ENCODE measurements at regions not wholly inside any gene's neighbourhood (a gene's known extent, or its start where the extent isn't known, plus 50 kb on each side); places are given as distances from the start of the nearest gene placed in this dataset.

DNA sequence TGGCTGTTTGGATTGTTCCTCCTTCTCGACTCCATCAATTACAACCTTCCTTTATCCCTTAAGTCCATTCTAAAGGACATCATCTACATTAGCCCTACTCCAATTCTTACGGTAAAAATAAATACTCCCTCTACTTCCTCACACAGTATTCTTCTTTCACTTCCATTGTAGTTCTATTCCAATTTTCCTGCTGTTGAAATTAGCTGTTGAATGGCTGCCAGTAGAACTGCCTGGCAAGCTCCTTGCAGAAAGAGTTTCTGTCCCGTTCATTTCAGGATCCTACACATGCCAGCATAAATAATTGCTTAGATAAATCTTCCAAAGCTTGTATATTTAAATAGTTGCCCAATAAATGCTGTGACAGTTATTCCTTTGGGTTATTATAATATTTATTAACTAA is 459.3 kb upstream of the TRIB2 start:
- Histone ChIP-seq H3K4me1 (no peaks in the 10 kb centered on the region), H3K4me3 (no peak overlapping the region), H3K9me3 (no peaks in the 10 kb centered on the region), H3K27ac (no peak overlapping the region), H3K36me3 (no peaks in the 10 kb centered on the region), H3K27me3 (no peaks in the 10 kb centered on the region)
- no peak for ATAC-seq
- 53% methylated on average over 3 of the region's 3 CpGs for WGBS (ENCODE audit: insufficient coverage, low coverage, low lambda C conversion rate, missing lambda C conversion rate)
- no peak for DNase-seq
- no peak for TF ChIP-seq POLR2A (IDR thresholded peaks at IDR 0.05)
- TF ChIP-seq, protein P1, sequence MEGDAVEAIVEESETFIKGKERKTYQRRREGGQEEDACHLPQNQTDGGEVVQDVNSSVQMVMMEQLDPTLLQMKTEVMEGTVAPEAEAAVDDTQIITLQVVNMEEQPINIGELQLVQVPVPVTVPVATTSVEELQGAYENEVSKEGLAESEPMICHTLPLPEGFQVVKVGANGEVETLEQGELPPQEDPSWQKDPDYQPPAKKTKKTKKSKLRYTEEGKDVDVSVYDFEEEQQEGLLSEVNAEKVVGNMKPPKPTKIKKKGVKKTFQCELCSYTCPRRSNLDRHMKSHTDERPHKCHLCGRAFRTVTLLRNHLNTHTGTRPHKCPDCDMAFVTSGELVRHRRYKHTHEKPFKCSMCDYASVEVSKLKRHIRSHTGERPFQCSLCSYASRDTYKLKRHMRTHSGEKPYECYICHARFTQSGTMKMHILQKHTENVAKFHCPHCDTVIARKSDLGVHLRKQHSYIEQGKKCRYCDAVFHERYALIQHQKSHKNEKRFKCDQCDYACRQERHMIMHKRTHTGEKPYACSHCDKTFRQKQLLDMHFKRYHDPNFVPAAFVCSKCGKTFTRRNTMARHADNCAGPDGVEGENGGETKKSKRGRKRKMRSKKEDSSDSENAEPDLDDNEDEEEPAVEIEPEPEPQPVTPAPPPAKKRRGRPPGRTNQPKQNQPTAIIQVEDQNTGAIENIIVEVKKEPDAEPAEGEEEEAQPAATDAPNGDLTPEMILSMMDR (IDR thresholded peaks at IDR 0.05) = no peak
- intact Hi-C loops (cut with DNase I) = no loop called here

DNA sequence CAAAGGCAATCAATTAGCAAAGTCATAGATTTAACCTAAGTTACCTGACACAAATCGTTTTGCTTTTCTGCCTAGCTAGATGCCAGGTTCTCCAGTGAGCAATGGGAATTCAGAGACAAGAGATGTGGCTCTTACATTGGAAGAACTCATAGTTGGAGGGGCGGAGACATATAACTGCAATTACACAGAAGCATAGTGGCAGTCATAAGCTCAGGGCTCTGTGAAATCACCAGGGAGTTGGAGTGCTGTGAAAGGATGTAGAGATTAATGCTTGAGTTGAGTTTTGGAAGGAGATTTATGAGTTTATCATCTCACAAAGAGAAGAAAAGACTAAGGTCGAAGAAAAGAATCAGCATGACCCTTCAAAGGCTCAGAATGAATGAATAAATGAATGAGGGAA is 457.2 kb upstream of the TRIB2 start:
- no peak overlapping the region for H3K27ac ChIP-seq
- intact Hi-C loops (cut with DNase I) = no loop called here
- TF ChIP-seq POLR2A (IDR thresholded peaks at IDR 0.05) = no peak
- TF ChIP-seq, protein P1 (IDR thresholded peaks at IDR 0.05) = no peak
- DNase-seq (no peak), ATAC-seq (no peak)
- no peak overlapping the region for H3K4me3 ChIP-seq
- WGBS (ENCODE audit: insufficient coverage, low coverage, low lambda C conversion rate, missing lambda C conversion rate) = 57% methylated on average over 3 of the region's 3 CpGs
- H3K36me3 ChIP-seq = no peaks in the 10 kb centered on the region
- no peaks in the 10 kb centered on the region for H3K27me3 ChIP-seq
- H3K4me1 ChIP-seq = no peaks in the 10 kb centered on the region
- no peaks in the 10 kb centered on the region for H3K9me3 ChIP-seq

DNA sequence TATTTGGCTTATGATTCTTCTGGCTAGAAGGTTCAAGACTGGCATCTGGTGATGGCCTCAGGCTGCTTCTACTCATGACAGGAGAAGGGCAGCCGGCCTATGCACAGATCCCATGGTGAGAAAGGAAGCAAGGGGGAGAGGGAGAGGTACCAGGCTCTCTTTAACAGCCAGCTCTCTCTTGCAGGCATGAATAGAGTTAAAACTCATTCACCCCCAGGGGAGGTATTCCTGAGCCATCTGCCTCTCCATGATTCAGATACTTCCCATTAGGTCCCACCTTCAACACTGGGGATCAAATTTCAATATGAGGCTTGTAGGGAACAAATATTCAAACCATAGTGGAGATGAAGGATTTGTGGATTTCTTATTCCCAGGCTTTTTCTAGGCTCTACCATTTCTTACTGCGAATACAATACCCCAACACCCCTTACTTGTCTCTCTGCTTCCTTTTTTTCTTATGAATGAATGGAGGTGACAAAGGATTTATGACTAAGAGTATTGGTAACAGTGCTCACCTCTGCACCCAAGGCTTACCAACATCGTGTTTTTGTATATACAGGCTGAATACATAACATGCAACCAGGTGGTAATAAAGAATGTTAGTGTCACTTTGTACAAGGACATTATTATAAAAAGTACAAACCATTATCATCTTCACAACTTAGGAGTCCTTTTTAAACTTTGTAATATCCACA is 454.6 kb upstream of the TRIB2 start:
- no peak for ATAC-seq
- no peaks in the 10 kb centered on the region for H3K36me3 ChIP-seq
- H3K4me3 ChIP-seq = no peak overlapping the region
- TF ChIP-seq, protein P1 (IDR thresholded peaks at IDR 0.05) = no peak
- no peak for TF ChIP-seq POLR2A (IDR thresholded peaks at IDR 0.05)
- intact Hi-C loops (cut with DNase I) = no loop called here
- no peak for DNase-seq
- no peak overlapping the region for H3K27ac ChIP-seq
- WGBS (ENCODE audit: insufficient coverage, low coverage, low lambda C conversion rate, missing lambda C conversion rate) = 84% methylated on average over 3 of the region's 3 CpGs
- H3K27me3 ChIP-seq = no peaks in the 10 kb centered on the region
- no peaks in the 10 kb centered on the region for H3K9me3 ChIP-seq
- H3K4me1 ChIP-seq = no peaks in the 10 kb centered on the region

DNA sequence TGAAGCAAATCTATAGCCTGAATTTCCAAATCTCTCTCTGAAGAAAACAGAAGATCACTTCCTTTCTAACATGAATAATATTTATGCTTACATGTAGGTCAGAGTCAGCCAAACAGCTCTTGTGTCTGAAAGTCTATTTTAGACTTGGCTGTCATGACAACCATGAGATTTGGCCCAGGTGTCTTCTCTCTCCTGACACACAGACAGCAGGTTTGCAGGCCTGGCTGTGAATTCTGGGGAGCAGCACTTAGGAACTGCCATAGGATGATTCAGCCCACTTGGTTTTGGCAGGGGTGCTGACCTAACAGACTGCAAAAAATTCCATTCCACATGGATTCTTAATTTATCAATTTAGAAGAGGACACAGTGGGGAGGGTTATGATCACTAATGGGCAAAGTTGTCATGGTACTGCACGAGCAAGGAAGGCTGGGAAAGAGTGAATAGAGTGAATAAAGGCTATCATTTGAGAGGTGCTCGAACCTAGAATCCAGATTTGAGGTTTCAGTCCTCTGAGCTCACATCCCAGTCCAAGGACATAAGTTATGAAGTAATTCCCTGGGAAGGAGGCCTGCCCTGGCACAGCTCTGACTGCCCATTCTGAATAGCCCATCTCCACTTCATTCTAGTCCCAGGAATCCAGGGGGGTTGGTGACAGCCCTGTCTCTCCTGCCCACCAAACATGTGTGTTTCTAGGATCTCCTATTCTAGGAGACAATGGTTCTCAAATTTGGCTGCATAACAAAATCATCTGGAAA is 453.9 kb upstream of the TRIB2 start:
- intact Hi-C loops (cut with DNase I) = no loop called here
- WGBS (ENCODE audit: insufficient coverage, low coverage, low lambda C conversion rate, missing lambda C conversion rate) = 17% methylated on average over 2 of the region's 2 CpGs
- H3K27me3 ChIP-seq = no peaks in the 10 kb centered on the region
- no peak for TF ChIP-seq POLR2A (IDR thresholded peaks at IDR 0.05)
- TF ChIP-seq, protein P1 (IDR thresholded peaks at IDR 0.05) = no peak
- no peaks in the 10 kb centered on the region for H3K9me3 ChIP-seq
- H3K4me3 ChIP-seq = no peak overlapping the region
- no peaks in the 10 kb centered on the region for H3K36me3 ChIP-seq
- no peak overlapping the region for H3K27ac ChIP-seq
- H3K4me1 ChIP-seq = no peaks in the 10 kb centered on the region
- DNase-seq (no peak), ATAC-seq (no peak)

Data from right lobe of liver (tissue), 6 donors.